Daoy (cell line): ENCODE measurements at regions not wholly inside any gene's neighbourhood (a gene's known extent, or its start where the extent isn't known, plus 50 kb on each side); places are given as distances from the start of the nearest gene placed in this dataset.

Experiments
- DNase-seq: peaks from one replicate; pipeline ENCODE4 v3.0.0-alpha.2; 2015; ENCODE audit warnings: low read depth

DNA sequence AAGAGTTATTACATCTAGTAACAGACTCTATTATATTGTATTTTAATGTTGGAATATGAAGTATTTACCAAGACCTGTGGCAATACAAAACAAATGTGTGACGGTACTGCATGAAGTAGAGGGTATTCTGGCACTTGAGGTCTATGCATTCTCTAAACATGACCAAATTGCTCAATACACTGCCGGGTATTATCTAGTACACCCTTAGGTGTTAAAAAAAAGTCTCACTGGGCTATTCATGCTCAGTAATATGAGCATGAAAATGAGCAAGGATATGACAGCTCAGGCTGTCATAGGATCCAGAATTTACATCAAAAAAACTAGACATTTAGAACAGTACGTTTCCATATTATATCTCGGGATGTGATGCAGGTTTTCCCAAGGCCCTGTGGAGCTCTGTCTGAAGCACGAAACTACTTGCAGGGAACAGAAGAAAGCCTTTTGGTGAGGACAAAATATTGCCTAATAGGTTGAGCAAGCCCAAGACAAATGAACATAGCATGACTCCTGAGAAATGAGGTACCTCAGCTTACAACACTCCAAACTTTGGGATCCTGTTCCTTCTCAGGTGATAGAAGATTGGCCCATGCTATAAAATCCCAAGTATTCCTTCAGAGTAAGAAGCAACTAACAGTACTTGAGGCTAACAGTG, 74.1 kb upstream of the MAOA start:
- DNase-seq = no peak

DNA sequence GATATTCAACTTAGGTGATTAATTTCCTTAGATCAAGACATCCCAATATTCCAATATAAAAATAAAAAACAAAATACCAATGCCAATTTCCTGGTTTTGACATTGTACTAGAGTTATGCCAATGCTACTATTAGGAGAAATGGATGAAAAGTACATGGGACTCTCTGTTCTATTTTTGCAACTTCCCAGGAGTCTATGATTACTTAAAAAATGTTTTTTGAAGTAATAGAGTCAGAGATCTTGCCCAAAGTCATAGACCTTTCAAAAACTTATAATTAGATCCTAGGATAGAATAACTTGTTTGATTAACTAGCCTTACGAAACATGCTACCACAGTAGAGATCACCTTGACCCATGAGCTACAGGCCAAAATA, 73.6 kb upstream of the MAOA start:
- no peak for DNase-seq

DNA sequence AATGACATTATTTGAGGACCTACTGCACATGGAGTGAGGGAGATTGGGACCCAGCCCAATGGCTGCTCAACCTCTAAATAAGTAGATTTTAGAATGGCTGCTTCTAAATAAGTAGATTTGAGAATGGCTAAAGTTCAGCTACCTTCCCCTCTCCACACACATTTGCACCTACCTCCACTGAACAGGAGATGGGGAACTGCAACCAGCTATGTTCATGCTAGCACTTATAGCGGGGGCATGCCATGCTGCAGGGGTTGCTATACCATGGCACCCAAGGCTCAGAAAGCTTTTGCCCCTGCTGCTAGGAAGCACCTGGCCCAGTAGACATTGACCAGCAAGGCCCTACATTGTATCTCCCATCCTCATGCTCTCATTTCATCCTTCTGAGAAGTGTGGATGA, 70.2 kb upstream of the MAOA start:
- no peak for DNase-seq

- no peak for DNase-seq
These were observed 69.3 kb upstream of the MAOA start for GRCh38 chrX:43586830-43587229.

DNA sequence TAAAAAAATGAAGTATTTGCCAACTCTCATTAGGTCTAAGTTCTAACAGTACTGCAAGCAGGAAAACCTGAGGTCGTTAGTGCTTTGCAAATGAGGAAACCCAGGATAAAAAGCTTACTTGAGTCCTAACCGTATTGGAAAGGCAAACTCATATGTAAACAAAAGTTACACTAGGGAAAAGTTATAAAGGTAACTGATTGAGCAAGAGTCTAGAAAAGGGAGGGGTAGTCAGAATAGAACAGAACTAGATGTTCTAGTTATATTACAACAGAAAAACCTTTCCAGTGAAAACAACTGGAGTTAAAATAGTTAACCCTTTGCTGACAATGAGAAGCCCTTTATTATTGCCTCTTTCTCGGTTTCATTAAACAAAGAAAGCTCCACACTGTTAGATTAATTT, 66.4 kb upstream of the MAOA start:
- no peak for DNase-seq

DNA sequence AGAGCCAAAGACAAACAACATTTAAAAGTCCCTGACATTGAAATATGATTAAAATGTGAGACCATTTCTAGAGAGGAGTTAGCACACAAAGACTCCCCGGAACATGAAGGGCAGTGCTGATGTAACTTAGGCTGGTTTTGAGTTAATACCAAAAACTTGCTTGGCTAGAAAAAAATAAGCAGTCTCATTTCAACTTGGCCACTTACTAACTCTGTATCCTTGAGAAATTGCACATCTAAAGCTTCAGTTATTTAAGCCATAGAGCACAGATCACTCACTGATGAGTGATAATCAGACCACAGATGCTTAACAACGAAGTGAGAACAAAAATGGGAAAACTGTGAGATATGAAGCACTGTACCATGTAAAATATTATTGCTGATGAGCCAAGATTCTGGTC, 65.9 kb upstream of the MAOA start:
- no peak for DNase-seq

GRCh38 chrX:43592597-43592996, 63.5 kb upstream of the MAOA start:
- no peak for DNase-seq

- no peak for DNase-seq
These were observed 60.2 kb upstream of the MAOA start for GRCh38 chrX:43595931-43596330.

- DNase-seq = no peak
These were observed 51.3 kb upstream of the MAOA start for GRCh38 chrX:43604753-43605152.

DNA sequence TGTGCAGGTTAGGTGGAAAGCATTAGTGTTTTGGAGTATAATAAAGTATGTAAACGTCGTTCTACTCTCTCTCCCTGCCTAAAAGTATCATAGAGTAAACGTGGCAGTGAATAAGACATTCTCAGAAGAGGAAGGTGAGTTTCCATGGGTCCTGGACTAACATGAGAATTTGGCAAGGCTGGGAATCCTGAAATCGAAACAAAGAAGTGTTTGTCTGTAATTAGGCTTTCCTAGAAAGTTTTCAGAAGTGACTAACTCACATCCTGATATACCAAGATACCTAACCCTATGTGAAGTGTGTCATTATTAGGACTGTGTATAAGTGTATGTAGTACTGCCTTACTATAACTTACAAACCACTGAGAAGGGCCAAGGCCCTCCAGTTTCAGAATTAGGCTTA, 50.7 kb upstream of the MAOA start:
- peak; percentile 10 for DNase-seq
